Uterus (tissue), 2 donors: ENCODE measurements at regions not wholly inside any gene's neighbourhood (a gene's known extent, or its start where the extent isn't known, plus 50 kb on each side); places are given as distances from the start of the nearest gene placed in this dataset.

Source experiments
- POLR2A ChIP-seq, 2 donors: fragments of 450-650 bp; IDR thresholded peaks; one replicate each; pipeline ENCODE4 v1.6.1; 2016; ENCODE audit warnings: antibody characterized with exemption in 2 of 2, mild to moderate bottlenecking in 1 of 2, moderate library complexity in 1 of 2
- TF ChIP-seq, protein P1 (sequence below), 4 experiments: fragments of 200-600 bp in 2 of 4; fragments of 450-650 bp in 2 of 4; sonication (generic) in 2 of 4; IDR thresholded peaks; one replicate each; pipeline ENCODE4 v1.5.1; 2016 to 2019; ENCODE audit warnings: antibody characterized with exemption in 4 of 4, mild to moderate bottlenecking in 2 of 4, moderate library complexity in 1 of 4

DNA sequence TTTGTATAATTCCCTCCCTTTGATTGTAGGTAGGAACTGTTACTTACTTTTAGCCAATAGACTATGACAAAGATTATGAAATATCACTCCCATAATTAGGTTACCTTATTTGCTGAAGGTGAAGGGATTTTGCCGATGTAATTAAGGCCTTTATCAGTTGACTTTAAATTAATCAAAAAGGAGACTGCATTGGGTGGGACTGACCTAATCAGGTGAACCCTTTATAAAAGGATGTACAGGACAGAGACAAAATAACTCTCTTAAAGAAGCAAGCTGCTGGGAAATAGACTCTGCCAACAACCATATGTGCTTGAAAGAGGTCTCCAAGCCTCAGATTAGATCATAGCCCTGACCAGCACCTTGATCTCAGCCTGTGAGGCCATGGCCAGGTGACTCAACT, 167.6 kb downstream of the SOX3 start:
- TF ChIP-seq, protein P1, sequence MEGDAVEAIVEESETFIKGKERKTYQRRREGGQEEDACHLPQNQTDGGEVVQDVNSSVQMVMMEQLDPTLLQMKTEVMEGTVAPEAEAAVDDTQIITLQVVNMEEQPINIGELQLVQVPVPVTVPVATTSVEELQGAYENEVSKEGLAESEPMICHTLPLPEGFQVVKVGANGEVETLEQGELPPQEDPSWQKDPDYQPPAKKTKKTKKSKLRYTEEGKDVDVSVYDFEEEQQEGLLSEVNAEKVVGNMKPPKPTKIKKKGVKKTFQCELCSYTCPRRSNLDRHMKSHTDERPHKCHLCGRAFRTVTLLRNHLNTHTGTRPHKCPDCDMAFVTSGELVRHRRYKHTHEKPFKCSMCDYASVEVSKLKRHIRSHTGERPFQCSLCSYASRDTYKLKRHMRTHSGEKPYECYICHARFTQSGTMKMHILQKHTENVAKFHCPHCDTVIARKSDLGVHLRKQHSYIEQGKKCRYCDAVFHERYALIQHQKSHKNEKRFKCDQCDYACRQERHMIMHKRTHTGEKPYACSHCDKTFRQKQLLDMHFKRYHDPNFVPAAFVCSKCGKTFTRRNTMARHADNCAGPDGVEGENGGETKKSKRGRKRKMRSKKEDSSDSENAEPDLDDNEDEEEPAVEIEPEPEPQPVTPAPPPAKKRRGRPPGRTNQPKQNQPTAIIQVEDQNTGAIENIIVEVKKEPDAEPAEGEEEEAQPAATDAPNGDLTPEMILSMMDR (IDR thresholded peaks at IDR 0.05) = no peak
- TF ChIP-seq POLR2A (IDR thresholded peaks at IDR 0.05) = no peak
